ENCODE measurements at regions not wholly inside any gene's neighbourhood (a gene's known extent, or its start where the extent isn't known, plus 50 kb on each side); places are given as distances from the start of the nearest gene placed in this dataset.

DNA sequence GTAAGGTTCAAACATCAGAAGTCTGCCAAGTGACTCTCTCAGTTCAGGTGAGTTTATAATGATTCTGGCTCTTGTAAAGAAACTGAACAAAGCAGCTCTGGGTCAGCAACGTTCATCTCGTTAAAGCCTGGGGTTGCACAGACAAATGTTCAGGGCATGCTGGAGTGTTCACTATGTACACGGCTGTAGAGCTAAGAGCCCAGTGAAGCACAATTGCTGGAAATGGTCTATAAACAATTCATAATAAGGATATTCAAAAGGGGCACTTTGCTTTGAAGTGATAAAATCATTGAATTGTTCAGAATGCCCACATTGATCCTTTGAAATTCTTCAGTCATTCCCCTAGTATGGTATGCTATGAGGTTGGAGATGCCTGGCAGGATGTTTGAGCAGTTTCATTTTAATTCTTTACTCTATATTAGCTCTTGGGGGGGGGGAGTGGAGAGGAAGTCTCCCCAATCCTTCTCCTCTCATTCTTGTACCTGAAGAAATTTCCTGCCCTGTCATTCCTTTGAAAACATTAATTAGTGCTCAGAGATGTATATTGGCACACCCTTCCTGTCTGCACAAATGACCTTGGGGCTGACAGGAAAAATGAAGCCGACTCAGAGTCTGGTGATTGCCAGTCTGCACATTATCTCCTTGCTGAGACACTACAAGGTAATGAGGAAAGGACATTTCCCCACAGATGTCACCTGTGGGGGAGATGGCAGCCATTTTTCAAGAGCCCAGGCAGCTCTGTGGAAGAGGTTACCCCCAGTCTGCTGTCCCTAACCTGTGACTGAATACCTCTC, 145.5 kb downstream of the DLEU7 start:
- DNase-seq: no peak

- no peak for DNase-seq
Observed at GRCh38 chr13:50699874-50700663, 143.4 kb downstream of the DLEU7 start.

DNA sequence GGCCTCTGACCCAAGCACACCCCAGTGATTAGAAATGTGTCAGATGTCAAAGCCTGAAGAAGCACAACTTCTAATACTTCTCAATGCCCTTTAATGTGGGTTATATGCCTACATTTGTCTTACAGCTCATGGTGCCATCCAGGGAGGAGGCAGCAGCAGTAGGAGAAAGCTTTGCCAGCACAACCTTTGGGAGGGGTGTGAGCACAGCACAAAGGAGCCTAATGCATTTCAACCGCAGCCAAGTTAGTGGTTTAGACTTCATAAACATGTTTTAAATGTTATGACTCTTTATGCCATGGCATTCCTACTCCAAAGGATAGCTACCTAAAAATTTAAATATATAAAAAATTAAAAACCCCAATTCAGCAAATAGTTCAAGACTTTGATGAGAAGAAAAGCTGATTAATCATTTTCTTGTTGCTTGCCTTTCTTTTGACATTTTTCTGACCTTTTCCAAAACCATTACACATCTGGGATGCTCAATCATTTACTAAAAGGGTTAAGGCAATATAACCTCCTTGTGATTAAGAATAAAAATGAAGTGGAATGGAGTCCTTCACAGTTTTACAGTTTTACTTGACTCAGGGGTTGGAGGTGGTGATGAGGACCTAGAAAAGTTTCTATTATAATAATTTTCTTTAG, 142.7 kb downstream of the DLEU7 start:
- DNase-seq: no peak

- no peak for DNase-seq
Observed at GRCh38 chr13:50701469-50701868, 142.0 kb downstream of the DLEU7 start.

GRCh38 chr13:50706505-50706904, 137.0 kb downstream of the DLEU7 start:
- DNase-seq: no peak

DNA sequence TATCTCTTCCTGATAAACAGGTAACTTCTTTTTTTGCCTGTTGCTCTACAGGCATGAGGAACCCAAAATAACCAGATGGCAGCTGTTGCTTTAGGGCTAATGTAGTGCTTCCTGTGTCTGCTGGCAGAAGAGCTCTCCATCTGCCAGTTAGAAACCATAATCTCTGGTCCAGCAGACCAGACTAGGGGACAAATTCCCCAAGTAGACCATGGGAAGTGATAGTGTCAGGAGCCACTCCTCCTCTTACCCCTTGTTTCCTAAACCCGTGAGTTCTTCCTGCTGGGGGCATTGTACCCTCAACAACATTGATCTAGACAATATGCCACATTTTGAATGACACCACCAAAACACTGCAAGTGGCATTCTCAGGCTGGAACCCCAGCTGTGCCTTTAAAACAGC, 135.9 kb downstream of the DLEU7 start:
- DNase-seq: no peak

GRCh38 chr13:50708461-50708860, 135.0 kb downstream of the DLEU7 start:
- no peak for DNase-seq

DNA sequence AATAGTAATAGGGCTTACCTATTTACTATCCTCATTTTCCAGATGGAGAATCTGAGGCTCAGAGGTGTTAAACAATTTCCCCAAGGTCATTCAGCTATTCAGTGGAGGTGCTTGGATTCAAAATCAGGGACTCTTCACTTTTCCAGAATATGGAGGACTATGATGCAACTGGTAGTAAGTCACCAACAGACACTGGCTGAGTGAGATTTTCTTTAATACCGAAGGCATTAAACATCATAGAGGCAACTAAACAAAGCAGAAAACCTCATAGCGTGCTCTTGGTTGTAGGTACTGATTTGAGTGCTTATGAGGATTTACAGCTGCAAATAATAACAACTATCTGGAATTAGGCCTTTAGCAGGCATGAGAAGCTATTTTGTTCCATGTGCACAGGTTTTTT, 134.4 kb downstream of the DLEU7 start:
- no peak for DNase-seq

GRCh38 chr13:50711131-50711815, 132.2 kb downstream of the DLEU7 start:
- no peak for DNase-seq

DNA sequence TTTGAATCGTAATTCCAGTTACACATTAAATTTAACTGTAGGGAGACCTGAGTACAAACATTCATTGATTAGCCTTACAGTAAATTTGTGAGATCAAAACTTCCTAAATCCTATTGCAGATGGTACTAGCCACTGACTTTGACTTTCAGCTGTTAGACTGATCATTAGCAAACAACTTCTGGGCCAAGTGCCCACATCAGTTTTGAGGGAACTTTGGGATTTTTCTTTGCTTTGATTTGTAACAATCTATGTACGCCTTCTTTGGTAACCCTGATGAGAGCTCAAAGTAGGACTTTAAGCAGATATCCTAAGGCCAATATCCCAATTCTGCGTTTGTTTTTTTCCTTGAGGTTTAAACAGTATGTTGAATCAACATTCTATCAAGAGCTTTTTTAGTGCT, 131.5 kb downstream of the DLEU7 start:
- DNase-seq: no peak

- DNase-seq: no peak
Observed at GRCh38 chr13:50712456-50712855, 131.0 kb downstream of the DLEU7 start.

DNA sequence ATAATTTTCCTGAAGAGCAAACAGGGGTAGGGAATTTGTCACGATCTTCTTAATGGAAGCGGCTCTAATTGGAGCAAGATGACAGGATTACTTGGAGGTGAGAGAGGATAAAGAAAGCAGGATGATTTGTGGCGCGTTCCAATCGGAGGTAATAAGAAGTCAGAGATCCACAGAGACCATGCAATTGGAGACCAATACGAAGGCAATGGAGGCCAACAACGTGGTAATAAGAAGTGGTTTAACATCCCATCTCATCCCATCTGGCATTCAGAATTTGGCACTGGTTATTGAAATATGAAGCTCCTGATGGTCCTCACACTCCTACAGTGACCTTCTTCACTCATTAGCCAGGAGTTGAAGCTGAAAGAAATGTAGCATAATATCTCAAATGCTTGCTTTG, 130.6 kb downstream of the DLEU7 start:
- no peak for DNase-seq

DNA sequence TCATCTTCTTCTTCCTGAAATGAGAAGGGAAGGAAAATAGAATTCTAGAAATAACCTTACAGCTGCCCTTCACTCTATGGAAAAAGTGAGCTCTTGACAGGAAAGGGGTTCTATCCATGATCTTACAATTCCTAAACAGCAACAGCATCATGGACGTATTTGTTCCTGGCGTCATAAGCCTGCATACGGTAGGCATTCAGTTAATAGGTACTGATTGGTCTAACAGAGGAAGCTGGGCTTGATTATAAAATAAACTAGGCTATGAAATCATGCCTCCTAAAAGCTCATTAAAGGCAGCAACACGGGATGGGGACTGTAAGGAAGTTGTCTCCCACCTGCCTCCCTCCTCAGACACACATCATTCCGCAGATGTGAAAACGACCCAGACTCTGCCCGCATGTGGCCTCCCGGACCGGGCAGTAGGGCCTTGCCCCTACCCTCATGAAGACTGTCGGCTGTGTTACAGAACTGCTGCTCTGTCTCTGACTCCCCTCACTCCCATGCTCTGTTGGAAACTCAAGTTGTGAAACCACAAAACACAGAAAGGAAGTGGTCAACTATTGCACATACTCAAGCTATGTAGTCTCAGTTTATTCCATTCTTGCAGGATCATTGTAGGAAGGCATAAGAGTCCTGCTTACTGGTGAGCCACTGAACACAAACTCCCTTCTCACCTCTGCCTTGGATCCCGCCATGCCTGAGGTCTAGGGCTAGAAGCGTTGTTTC, 129.8 kb downstream of the DLEU7 start:
- DNase-seq: no peak

GRCh38 chr13:50714891-50715290, 128.6 kb downstream of the DLEU7 start:
- no peak for DNase-seq

DNA sequence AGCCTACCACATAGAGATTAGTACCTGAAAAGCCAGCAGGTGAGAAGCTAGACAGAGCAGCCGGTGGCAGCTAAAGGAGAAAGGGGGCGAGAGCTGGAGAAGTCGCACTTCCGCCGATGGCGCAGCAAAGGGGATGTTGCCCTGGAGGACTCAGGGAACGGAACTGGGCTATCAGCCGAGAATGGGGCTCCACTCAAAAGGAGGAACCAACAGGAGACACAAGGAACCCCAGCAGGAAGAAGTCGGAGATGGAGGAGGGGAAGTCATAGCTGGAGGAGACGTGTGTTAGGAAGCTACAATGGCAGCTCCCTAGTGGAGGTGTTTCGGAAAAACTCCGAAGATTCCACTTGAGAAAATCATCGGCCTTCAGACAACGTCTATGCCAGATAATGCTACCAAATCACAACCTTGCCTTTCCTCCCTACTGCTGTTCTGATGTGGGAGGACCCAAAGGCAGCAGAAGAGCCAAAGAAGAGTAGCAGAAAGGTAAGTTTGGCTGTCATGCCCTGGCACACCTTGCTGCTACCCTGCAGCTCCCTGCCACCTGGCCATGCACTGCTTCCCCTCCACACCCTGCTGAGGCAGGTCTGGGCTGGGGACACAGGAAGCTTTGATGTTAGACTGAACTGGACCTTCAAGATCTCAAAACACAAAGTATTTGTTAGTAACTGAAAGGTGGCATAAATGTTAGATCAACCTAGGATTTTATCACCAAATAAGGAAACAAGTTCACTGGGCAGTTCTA, 127.9 kb downstream of the DLEU7 start:
- DNase-seq: no peak

DNA sequence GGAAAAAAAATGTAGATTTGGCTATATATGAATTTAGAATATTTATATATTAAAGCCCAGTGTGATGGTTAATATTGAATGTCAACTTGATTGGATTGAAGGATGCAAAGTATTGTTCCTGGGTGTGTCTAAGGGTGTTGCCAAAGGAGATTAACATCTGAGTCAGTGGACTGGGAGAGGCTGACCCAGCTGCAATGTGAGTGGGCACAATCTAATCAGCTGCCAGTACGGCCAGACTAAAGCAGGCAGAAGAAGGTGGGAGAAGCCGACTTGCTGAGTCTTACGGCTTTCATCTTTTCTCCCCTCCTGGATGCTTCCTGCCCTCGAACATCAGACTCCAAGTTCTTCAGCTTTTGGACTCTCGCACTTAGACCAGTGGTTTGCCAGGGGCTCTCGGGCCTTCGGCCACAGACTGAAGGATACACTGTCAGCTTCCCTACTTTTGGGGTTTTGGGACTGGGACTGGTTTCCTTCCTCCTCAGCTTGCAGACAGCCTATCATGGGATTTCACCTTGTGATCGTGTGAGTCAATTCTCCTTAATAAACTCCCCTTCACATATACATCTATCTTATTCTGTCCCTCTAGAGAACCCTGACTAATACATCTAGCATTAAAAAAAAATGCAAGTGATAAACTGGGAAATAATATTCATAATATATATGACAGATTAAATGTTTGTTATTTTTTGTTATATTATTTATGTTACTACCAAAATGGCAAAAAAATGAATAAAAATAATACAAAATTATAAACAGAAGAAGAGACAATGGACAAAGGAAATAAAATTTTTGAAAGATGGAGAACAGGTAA, 122.4 kb downstream of the DLEU7 start:
- no peak for DNase-seq

GRCh38 chr13:50721672-50721992, 121.9 kb downstream of the DLEU7 start:
- DNase-seq: no peak

DNA sequence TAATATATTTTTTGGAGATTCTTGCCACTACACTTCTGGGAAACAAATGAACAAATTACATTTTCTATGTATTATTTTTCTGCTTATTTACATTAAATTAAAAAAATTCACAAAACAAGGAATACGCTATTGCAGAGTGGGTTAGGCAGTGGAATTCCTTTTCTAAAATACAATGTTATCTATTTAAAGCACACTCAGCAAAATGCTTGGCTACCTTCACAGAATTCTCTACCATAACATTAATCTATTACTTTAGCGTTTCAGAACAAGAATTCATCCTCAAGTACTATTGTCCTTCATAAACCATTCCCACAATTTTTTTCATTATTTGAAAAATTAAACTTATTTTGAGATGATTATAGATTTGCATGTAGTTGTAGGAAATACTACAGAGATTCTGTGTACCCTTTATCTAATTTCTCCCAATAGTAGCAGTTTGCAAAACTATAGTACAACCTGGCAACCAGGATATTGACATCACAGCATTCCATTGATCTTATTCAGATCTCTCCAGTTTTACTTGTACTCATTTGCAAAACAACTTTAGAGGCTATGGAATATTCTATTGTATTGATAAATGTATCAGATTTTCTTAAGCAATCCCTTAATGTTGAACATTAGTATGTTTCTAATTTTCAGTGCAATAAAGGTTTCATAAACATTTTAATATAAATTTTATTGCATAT, 120.9 kb downstream of the DLEU7 start:
- DNase-seq: no peak

- no peak for DNase-seq
Observed at GRCh38 chr13:50724438-50724837, 119.1 kb downstream of the DLEU7 start.

- no peak for DNase-seq
Observed at GRCh38 chr13:50724913-50725312, 118.6 kb downstream of the DLEU7 start.

GRCh38 chr13:50726164-50726563, 117.3 kb downstream of the DLEU7 start:
- DNase-seq: no peak

Data from activated T-cell treated with anti-CD3 and anti-CD28 coated beads for 4 hours (primary cell).